Activated CD8-positive, alpha-beta T cell treated with anti-CD3 and anti-CD28 coated beads for 36 hours (primary cell): ENCODE measurements at regions not wholly inside any gene's neighbourhood (a gene's known extent, or its start where the extent isn't known, plus 50 kb on each side); places are given as distances from the start of the nearest gene placed in this dataset.

Experiments used
- ATAC-seq: fragments of 200-7000 bp; cut with Tn5 transposase; one replicate; pipeline ENCODE4 v1.10.0; 2021; ENCODE audit warnings: mild to moderate bottlenecking, moderate library complexity
- CTCF ChIA-PET: fragments of 350-600 bp; sonication (Branson Sonifier 250); formaldehyde crosslinking; loops from one replicate; lab custom pipeline; 2021; ENCODE audit warnings: antibody characterized with exemption; lab: Charles Lee
- POLR2A ChIA-PET: fragments of 350-600 bp; sonication (Branson Sonifier 250); formaldehyde crosslinking; loops from one replicate; lab custom pipeline; 2021; ENCODE audit warnings: antibody characterized with exemption; lab: Charles Lee
- DNase-seq: peaks from one replicate; pipeline ENCODE4 v3.0.0-alpha.2; 2020
- H3K27ac Mint-ChIP-seq: one replicate; pipeline ENCODE4 v1.8.0; 2021; ENCODE audit warnings: mild to moderate bottlenecking, mixed read lengths
- H3K27me3 Mint-ChIP-seq: one replicate; pipeline ENCODE4 v1.8.0; 2021; ENCODE audit warnings: mixed read lengths
- H3K36me3 Mint-ChIP-seq: one replicate; pipeline ENCODE4 v1.8.0; 2021; ENCODE audit warnings: low read depth, mixed read lengths
- H3K4me1 Mint-ChIP-seq: one replicate; pipeline ENCODE4 v1.8.0; 2021; ENCODE audit warnings: low read depth, mixed read lengths
- H3K4me3 Mint-ChIP-seq: one replicate; pipeline ENCODE4 v1.8.0; 2021; ENCODE audit warnings: mild to moderate bottlenecking, moderate library complexity, mixed read lengths
- H3K9me3 Mint-ChIP-seq: one replicate; pipeline ENCODE4 v1.8.0; 2021; ENCODE audit warnings: mixed read lengths
- intact Hi-C: fragments of 100-400 bp; cut with micrococcal nuclease; formaldehyde crosslinking; loops from one replicate; pipeline ENCODE4 v1.10.0; 2022
- TF ChIP-seq, protein P1 (sequence below): fragments of 200-600 bp; IDR thresholded peaks from one replicate; pipeline ENCODE4 v1.8.0; 2022; ENCODE audit warnings: antibody characterized with exemption, mild to moderate bottlenecking

DNA sequence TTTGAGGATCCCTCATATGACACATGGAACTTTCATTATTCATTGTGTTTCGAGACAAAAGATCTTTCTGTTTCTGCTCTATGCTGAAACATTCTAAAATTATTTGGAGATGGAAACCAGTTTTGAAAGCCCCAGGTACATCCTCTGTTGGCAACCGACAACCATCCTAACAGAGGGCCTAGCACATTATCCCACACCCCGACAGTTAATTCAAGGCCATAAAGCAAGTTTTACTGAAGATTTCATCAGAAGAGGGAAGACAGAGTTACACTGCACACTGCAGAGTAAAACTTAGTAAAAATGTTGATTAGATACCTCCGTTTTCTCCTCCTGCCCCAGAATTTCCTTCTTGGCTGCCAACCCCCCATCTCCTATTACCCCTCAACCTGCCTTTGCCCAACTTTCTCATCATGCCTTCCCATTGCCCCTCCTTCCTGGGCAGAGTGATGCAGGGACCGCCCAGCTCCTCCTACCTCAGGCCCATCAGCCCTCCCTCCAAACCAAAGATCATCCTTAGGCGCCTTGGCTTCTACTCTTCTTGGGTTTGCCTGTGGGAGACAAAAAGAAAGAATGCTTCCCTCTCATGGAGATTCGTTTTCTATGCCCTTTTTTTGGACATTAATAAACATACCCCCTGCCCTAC, 52.9 kb upstream of the CITED4 start:
- CTCF ChIA-PET: interaction anchor here (0.6 kb wide), 1 partner anchor 38 kb away, joined by 3 read pairs; no protein-coding TSS in a partner anchor
- DNase-seq (no peak), ATAC-seq (no peak)
- intact Hi-C loops: no loop called here
- Mint-ChIP-seq H3K9me3 (no peaks in the 10 kb centered on the region), H3K27ac (no peak overlapping the region), H3K36me3 (no peaks in the 10 kb centered on the region), H3K4me1 (no peaks in the 10 kb centered on the region), H3K4me3 (no peak overlapping the region), H3K27me3 (no peaks in the 10 kb centered on the region)
- TF ChIP-seq, protein P1, sequence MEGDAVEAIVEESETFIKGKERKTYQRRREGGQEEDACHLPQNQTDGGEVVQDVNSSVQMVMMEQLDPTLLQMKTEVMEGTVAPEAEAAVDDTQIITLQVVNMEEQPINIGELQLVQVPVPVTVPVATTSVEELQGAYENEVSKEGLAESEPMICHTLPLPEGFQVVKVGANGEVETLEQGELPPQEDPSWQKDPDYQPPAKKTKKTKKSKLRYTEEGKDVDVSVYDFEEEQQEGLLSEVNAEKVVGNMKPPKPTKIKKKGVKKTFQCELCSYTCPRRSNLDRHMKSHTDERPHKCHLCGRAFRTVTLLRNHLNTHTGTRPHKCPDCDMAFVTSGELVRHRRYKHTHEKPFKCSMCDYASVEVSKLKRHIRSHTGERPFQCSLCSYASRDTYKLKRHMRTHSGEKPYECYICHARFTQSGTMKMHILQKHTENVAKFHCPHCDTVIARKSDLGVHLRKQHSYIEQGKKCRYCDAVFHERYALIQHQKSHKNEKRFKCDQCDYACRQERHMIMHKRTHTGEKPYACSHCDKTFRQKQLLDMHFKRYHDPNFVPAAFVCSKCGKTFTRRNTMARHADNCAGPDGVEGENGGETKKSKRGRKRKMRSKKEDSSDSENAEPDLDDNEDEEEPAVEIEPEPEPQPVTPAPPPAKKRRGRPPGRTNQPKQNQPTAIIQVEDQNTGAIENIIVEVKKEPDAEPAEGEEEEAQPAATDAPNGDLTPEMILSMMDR: no peak
- POLR2A ChIA-PET: interaction anchor here (0.9 kb wide), 1 partner anchor 11 kb away, joined by 3 read pairs; no protein-coding TSS in a partner anchor

GRCh38 chr1:40915581-40915980, 53.4 kb upstream of the CITED4 start:
- DNase-seq: no peak
- CTCF ChIA-PET: no interaction called here
- TF ChIP-seq, protein P1: no peak
- Mint-ChIP-seq H3K4me1 (no peaks in the 10 kb centered on the region), H3K36me3 (no peaks in the 10 kb centered on the region), H3K27ac (no peak overlapping the region), H3K4me3 (no peak overlapping the region), H3K27me3 (no peaks in the 10 kb centered on the region), H3K9me3 (no peaks in the 10 kb centered on the region)
- POLR2A ChIA-PET: no interaction called here
- no peak for ATAC-seq
- intact Hi-C loops: no loop called here

GRCh38 chr1:40917995-40918711, 56.0 kb upstream of the CITED4 start:
- Mint-ChIP-seq H3K4me1 (no peaks in the 10 kb centered on the region), H3K27ac (no peak overlapping the region), H3K4me3 (no peak overlapping the region), H3K36me3 (no peaks in the 10 kb centered on the region), H3K9me3 (no peaks in the 10 kb centered on the region), H3K27me3 (no peaks in the 10 kb centered on the region)
- DNase-seq: no peak
- intact Hi-C loops: no loop called here
- ChIA-PET CTCF (interaction anchor here (1.1 to 1.2 kb wide), 2 partner anchors 29 to 31 kb away, joined by 3 to 4 read pairs; no protein-coding TSS in a partner anchor), POLR2A (no interaction called here)
- ATAC-seq: no peak
- TF ChIP-seq, protein P1: no peak

DNA sequence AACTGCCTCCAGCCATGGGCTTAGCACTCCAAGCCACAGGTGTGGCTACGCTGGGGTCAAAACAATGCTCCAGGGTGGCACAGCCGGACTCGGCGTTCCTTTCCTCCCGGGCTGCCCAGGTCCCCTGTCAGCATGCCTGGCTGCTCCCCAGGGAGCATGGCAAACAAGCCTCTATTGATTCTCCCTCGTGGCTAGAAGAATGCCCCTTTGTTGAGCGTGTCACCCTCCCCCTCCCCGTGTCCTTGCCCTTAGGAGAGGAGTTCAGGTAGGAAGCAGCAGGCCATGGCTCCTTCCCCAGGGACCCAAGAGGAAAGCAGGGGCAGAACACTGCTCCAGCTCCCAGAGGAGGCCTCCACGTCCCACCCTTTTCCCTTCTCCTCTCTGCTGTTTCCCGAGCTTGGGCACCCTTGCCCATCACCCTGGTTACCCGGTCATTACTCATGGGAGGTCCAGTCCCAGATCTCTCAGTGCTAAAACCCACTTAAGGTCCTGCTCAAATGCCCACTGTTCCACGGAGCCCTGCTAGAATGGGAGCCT, 57.4 kb upstream of the CITED4 start:
- POLR2A ChIA-PET: no interaction called here
- TF ChIP-seq, protein P1: no peak
- CTCF ChIA-PET: no interaction called here
- intact Hi-C loops: no loop called here
- Mint-ChIP-seq H3K27me3 (no peaks in the 10 kb centered on the region), H3K9me3 (no peaks in the 10 kb centered on the region), H3K4me1 (no peaks in the 10 kb centered on the region), H3K27ac (no peak overlapping the region), H3K36me3 (no peaks in the 10 kb centered on the region), H3K4me3 (no peak overlapping the region)
- DNase-seq (no peak), ATAC-seq (no peak)

GRCh38 chr1:40921522-40921921, 58.0 kb upstream of the CTPS1 start:
- CTCF ChIA-PET: interaction anchor here (1.2 kb wide), 1 partner anchor 27 kb away, joined by 4 read pairs; no protein-coding TSS in a partner anchor
- ATAC-seq: no peak

More at GRCh38 chr1:40921522-40921921, 58.0 kb upstream of the CTPS1 start:
- POLR2A ChIA-PET: interaction anchor here (1.4 kb wide), 1 partner anchor 19 kb away, joined by 5 read pairs; no protein-coding TSS in a partner anchor
- intact Hi-C loops: no loop called here
- no peaks in the 10 kb centered on the region for H3K9me3 Mint-ChIP-seq
- no peak overlapping the region for H3K27ac Mint-ChIP-seq
- no peaks in the 10 kb centered on the region for H3K36me3 Mint-ChIP-seq
- no peaks in the 10 kb centered on the region for H3K4me1 Mint-ChIP-seq
- no peaks in the 10 kb centered on the region for H3K27me3 Mint-ChIP-seq
- no peak overlapping the region for H3K4me3 Mint-ChIP-seq
- TF ChIP-seq, protein P1: no peak
- no peak for DNase-seq
